ENCODE measurements at regions not wholly inside any gene's neighbourhood (a gene's known extent, or its start where the extent isn't known, plus 50 kb on each side); places are given as distances from the start of the nearest gene placed in this dataset.
A peak's percentile ranks its signal among the peaks of the same experiment; 100 is the strongest.
"Not testable (repeated sequence)": the region's sequence is repeated elsewhere in the genome, so short reads cannot be mapped to it uniquely, and the experiment has no call there.

GRCh38 chr7:35971133-35971891, 170.5 kb downstream of the SEPTIN7 start:
- DNase-seq (ENCODE audit: low spot score), result no peak

DNA sequence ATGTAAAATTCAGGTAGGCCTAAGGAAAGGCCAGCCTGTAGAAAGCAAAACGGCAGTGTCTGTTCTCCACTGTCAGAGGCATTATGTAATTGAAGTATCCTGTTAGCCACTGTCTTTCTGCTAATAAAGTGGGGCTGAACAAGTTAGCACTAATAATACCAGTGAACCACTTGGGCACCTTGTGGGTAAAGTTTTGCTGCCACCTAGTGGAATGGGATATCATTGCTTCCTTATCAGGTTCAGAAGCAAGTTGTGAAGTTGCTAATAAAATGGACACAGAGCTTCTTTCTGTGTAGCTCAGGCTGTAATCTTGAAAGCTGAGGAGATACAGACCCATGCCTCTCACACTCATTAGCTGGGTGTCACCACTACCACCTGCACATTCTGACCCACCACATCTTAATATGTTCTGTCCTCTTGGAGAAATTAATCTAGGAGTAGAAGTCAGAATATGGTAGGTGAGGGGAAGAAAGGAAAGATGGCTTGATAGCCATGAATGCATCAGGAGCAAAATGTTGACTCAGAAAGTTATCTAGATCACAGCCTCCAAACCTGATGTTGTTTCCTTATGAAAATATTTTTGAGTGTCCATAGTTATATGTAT, 175.1 kb downstream of the SEPTIN7 start:
- peak; percentile 64 for DNase-seq (ENCODE audit: low spot score)

DNA sequence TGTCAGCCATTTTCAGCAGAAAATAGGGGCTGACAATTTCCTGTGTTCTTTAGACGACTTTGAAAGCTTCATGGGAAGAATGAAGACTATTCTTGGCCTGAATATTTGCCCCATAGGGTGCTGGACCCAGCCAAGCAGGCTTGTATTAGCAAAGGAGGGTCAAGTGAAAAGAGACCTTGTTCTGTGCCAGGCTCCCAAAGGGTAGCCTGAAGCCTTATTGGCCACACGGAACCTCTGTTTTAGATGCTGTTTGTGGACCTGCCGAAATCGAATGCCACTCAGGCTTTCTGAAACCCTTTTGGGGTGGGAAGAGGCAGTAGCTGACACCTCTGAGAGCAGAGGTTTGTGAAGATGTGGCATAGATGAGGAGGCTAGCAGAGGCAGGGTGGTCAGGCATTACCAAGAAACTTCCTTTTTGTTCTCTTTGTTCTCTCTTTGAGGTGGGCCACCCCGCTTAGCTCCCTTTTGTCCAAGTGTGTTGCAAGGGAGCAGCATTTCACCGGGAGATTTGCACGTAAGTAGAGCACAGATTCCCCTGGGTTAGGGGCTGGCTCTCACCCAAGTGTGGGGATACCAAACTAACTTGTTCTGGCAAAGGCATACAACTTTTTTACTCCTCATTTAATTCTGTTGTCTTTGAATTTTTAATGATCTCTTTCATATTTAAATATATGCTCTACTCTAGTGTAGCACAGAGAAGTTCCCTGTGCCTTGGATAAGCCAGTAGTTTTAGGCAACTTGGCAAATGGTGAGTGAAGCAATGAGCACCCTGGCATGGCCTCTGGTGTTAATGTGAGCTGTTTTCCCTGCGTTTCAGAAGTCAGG, 174.0 kb upstream of the EEPD1 start:
- DNase-seq (ENCODE audit: low spot score), result not testable (repeated sequence)

DNA sequence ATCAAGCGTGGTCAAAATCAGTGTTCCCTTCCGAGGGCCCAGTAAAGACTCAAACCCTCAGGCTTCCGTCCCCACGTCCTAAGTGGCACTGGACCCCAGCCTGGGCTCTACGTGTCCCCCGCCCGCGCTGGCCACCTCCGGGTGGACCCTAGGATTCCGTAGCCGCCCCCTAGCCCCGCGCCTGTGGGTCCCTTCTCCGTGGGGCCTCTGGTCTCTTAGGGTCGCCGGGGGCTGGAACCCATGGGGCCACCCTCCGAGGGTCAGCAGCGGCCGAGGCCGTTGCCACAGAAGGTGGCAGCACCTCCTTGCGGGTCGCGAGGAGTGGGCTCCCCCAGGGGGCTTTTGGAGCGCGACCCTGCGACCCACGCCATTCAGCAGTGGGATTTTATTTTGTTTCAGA, 170.5 kb upstream of the EEPD1 start:
- no peak for DNase-seq (ENCODE audit: low spot score)

GRCh38 chr7:35983626-35984025, 169.4 kb upstream of the EEPD1 start:
- DNase-seq (ENCODE audit: low spot score), result no peak

- DNase-seq (ENCODE audit: low spot score), result peak; percentile 81
Measured at GRCh38 chr7:35985126-35985754, 167.8 kb upstream of the EEPD1 start.

GRCh38 chr7:35987016-35987415, 166.0 kb upstream of the EEPD1 start:
- DNase-seq (ENCODE audit: low spot score), result no peak

DNA sequence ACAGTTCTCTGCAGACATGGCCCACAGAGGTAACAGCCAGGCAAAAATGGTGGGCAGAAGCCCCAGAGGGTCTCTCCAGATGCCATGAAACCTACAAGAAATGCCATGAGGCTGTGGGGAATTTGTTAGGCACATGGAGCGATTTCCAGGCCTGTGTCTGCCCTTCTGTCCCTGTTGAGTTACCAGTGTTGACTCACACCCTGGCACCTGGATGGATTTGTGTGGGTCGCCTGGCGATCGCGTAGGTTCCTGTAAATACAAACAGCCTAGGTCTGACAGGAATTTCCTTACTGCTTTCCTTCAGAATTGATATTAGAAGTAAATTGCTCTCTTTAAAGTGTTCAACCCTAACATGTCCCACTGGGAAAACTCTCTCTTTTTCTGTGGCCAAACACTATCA, 164.9 kb upstream of the EEPD1 start:
- DNase-seq (ENCODE audit: low spot score), result no peak

GRCh38 chr7:35988818-35989217, 164.2 kb upstream of the EEPD1 start:
- DNase-seq (ENCODE audit: low spot score), result no peak

- DNase-seq (ENCODE audit: low spot score), result no peak
Measured at GRCh38 chr7:35991511-35992232, 161.4 kb upstream of the EEPD1 start.

DNA sequence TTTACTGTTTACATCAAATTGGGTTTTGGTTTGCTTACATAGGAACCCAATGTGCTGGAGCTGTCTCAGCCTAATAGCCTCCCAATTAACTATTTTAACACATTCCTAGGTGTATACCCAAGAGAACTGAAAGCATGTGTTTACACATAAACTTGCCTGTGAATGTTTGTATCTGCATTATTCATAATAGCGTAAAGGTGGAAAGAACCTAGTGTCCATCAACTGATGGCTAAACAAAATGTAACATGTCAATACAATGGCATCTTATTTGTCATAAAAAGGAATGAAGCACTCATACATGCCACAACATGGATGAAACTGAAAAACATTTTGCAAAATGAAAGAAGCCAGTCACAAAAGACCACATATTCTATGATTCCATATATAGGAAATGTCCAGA, 160.6 kb upstream of the EEPD1 start:
- DNase-seq (ENCODE audit: low spot score), result no peak

DNA sequence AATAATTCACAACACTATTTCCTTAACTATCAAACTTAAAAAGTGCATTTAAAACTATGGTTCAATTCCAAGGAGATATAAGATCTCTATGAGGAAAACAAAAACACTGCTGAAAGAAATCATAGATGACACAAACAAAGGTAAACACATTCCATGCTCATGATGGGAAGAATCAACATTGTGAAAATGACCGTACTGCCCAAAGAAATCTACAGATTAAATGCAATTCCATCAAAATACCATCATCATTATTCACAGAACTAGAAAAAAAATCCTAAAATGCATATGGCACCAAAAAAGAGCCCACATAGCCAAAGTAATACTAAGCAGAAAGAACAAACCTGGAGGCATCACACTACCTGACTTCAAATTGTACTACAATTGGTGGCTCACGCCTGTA, 159.9 kb upstream of the EEPD1 start:
- no peak for DNase-seq (ENCODE audit: low spot score)

GRCh38 chr7:35993676-35994606, 159.1 kb upstream of the EEPD1 start:
- DNase-seq (ENCODE audit: low spot score), result no peak

- no peak for DNase-seq (ENCODE audit: low spot score)
Measured at GRCh38 chr7:35995334-35995733, 157.7 kb upstream of the EEPD1 start.

DNA sequence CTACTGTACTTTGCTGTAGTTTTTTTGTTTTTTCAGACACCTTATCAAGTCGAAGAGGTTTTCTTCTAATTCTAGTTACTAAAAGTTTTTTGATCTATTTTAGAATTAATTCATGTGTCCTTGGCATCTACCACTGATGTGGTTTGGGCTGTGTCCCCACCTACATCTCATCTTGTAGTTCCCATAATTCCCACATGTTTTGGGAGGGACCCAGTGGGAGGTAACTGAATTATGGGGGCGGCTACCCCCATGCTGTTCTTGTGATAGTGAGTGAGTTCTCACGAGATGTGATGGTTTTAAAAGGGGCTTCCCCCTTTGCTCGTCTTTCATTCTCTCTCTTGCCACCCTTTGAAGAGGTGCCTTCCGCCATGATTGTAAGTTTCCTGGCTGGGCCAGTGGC, 154.6 kb upstream of the EEPD1 start:
- DNase-seq (ENCODE audit: low spot score), result no peak

DNA sequence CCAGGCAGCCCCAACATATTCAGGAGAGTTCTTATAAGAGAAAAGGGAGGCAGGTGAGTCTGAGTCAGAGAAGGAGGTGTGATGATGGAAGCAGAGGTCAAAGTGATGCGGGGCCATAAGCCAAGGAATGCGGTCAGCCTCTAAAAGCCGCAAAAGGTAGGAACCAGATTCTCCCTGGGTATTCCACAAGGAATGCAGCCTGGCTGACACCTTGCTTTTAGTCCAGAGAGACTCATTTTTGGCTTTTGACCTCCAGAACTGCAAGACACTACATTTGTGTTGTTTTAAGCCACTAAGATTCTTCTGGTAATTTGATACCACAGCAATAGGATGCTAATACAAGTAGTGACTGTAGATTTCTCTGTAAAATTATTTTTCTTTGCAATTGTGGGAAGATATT, 151.5 kb upstream of the EEPD1 start:
- DNase-seq (ENCODE audit: low spot score), result no peak

- DNase-seq (ENCODE audit: low spot score), result no peak
Measured at GRCh38 chr7:36002900-36003299, 150.2 kb upstream of the EEPD1 start.

GRCh38 chr7:36003343-36003742, 149.7 kb upstream of the EEPD1 start:
- no peak for DNase-seq (ENCODE audit: low spot score)

DNA sequence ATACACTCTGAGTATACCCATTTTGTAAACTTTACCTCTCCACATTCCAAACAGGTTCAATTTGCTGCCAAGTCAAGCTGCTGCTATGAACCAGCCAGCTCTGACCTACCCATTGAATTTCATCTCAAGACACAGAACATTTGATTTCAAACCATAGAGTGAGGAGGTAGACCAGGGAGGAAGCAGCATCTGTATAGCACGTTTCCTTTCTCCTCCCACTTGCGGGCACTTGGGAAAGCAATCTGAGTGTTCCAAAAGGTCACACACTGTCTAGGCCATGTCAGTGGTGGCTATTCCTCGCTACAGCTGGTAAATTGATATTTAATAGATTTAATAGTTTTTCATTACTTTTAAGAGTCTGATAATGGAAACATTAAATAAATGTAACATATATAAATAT, 147.8 kb upstream of the EEPD1 start:
- no peak for DNase-seq (ENCODE audit: low spot score)

DNA sequence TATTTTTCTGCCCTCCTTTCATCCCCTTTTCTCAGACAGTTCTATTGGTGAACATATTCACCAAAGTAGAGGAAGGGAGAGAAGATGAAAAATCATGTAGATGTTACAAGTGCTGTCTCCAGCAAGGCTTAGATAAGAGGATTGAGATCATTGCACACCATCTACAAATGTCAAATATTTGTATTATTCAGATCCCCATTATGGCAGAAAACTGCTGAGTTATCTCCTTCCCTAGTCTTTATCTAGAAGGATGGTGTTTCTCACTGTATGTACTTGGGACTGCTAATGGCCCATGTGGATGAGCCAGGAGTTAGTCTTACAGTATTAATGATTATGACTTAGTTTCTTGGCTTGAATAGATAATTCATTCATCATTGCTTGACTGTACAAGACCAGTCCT, 147.2 kb upstream of the EEPD1 start:
- no peak for DNase-seq (ENCODE audit: low spot score)

Measured in CD4-positive, alpha-beta T cell treated with Interleukin-6 at 100 ng/mL for 8 hours (primary cell).